ENCODE measurements at regions not wholly inside any gene's neighbourhood (a gene's known extent, or its start where the extent isn't known, plus 50 kb on each side); places are given as distances from the start of the nearest gene placed in this dataset.

DNA sequence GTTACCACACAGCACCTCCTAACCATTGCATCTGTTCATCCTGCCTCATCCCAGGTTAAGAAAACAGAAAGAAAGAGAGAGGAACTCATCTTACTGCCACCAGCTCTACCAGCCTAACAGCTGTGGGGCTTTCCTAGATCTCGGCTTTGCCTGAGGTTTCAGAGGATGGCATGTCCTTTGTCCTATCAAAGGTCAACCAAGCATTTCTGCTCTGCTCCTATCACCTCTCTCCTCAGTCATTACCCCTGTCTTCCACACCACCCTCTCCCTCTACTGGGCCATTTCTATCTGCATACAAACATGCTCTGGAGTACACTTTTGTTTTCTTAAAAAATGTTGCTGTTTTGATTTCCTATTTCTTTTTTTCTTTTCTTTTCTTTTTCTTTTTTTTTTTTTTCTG, 393.3 kb downstream of the IRS2 start:
- TF ChIP-seq, protein P1, sequence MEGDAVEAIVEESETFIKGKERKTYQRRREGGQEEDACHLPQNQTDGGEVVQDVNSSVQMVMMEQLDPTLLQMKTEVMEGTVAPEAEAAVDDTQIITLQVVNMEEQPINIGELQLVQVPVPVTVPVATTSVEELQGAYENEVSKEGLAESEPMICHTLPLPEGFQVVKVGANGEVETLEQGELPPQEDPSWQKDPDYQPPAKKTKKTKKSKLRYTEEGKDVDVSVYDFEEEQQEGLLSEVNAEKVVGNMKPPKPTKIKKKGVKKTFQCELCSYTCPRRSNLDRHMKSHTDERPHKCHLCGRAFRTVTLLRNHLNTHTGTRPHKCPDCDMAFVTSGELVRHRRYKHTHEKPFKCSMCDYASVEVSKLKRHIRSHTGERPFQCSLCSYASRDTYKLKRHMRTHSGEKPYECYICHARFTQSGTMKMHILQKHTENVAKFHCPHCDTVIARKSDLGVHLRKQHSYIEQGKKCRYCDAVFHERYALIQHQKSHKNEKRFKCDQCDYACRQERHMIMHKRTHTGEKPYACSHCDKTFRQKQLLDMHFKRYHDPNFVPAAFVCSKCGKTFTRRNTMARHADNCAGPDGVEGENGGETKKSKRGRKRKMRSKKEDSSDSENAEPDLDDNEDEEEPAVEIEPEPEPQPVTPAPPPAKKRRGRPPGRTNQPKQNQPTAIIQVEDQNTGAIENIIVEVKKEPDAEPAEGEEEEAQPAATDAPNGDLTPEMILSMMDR (IDR thresholded peaks at IDR 0.05) = no peak
- no peak for TF ChIP-seq POLR2A (IDR thresholded peaks at IDR 0.05)
